Natural killer cell (primary cell): ENCODE measurements at regions not wholly inside any gene's neighbourhood (a gene's known extent, or its start where the extent isn't known, plus 50 kb on each side); places are given as distances from the start of the nearest gene placed in this dataset.
A peak's percentile ranks its signal among the peaks of the same experiment; 100 is the strongest.

ENCODE experiments used
- ATAC-seq, 3 donors: fragments of 150-1000 bp in 2 of 3; fragments of 200-7000 bp in 1 of 3; cut with Tn5 transposase; 1 replicate in 1 of 3; 2 replicates in 2 of 3; pipeline ENCODE4 v1.10.0; 2021; ENCODE audit warnings: mild to moderate bottlenecking in 2 of 3, moderate library complexity in 2 of 3
- DNase-seq, 2 donors: peaks; one replicate each; pipeline versions ENCODE4 v3.0.0 to v3.0.0-alpha.2; 2013 to 2021; ENCODE audit warnings: mixed read lengths in 1 of 2
- H3K27ac ChIP-seq: one replicate; pipeline ENCODE4 v1.5.1; 2013; ENCODE audit warnings: mild to moderate bottlenecking, low read length
- H3K27me3 ChIP-seq: one replicate; pipeline ENCODE4 v1.6.1; 2013; ENCODE audit warnings: low read length; ENCODE audit not compliant: control insufficient read depth, insufficient read depth
- H3K36me3 ChIP-seq: one replicate; pipeline ENCODE4 v1.6.1; 2013; ENCODE audit warnings: low read length; ENCODE audit not compliant: control insufficient read depth, insufficient read depth
- H3K4me1 ChIP-seq: one replicate; pipeline ENCODE4 v1.6.1; 2013; ENCODE audit warnings: low read length; ENCODE audit not compliant: control insufficient read depth, insufficient read depth
- H3K4me3 ChIP-seq: one replicate; pipeline ENCODE4 v1.5.1; 2013; ENCODE audit warnings: low read length
- H3K9me3 ChIP-seq: one replicate; pipeline ENCODE4 v1.6.1; 2013; ENCODE audit warnings: low read length; ENCODE audit not compliant: control insufficient read depth, insufficient read depth
- H3K27ac Mint-ChIP-seq, 2 donors: one replicate each; pipeline ENCODE4 v1.8.0; 2022; ENCODE audit warnings: mild to moderate bottlenecking in 2 of 2, mixed read lengths in 2 of 2, moderate library complexity in 1 of 2
- H3K27me3 Mint-ChIP-seq, 2 donors: one replicate each; pipeline ENCODE4 v1.8.0; 2022; ENCODE audit warnings: low read depth in 2 of 2, mixed read lengths in 2 of 2
- H3K36me3 Mint-ChIP-seq: one replicate; pipeline ENCODE4 v1.8.0; 2022; ENCODE audit warnings: mixed read lengths
- H3K4me1 Mint-ChIP-seq, 2 donors: one replicate each; pipeline ENCODE4 v1.8.0; 2022; ENCODE audit warnings: mixed read lengths in 2 of 2
- H3K4me3 Mint-ChIP-seq: one replicate; pipeline ENCODE4 v1.8.0; 2022; ENCODE audit warnings: mild to moderate bottlenecking, moderate library complexity, mixed read lengths
- H3K9me3 Mint-ChIP-seq, 2 donors: one replicate each; pipeline ENCODE4 v1.8.0; 2022; ENCODE audit warnings: mixed read lengths in 2 of 2
- WGBS: methylation state at CpG from one replicate; pipeline ENCODE4 v1.1.7; 2013; ENCODE audit warnings: missing lambda C conversion rate; ENCODE audit not compliant: insufficient coverage; 5-methylcytosine and 5-hydroxymethylcytosine counted together
- intact Hi-C: fragments of 100-400 bp; cut with micrococcal nuclease; formaldehyde crosslinking; loops from one replicate; pipeline ENCODE4 v1.14.2; 2022
- TF ChIP-seq, protein P1 (sequence below): fragments of 200-600 bp; IDR thresholded peaks from one replicate; pipeline ENCODE4 v1.8.0; 2022; ENCODE audit warnings: antibody characterized with exemption

DNA sequence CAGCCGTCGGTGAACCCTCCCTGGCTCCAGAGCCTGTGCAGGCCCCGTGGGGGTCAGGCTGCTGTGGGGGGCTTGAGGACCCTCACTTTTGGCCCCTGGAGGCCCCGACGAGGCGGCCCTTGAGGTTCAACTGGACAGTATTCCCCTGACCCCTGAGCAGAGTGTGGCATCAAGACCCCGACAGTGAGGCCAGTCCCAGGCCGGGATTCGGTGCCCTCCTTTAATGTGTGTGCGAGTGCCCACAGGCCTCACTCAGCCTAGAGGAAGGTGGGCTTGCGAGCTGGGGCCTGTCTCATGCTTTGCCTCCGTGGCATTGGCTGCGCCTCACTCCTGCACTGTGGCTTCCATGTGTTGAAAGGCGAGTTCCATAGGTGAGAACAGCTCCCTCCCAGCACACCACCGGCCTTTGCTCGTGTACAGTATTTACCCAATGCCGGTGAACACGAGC, 94.5 kb downstream of the METRNL start:
- ATAC-seq (no peak), DNase-seq (peak in 1 of 2 donors; percentile 12)
- H3K4me1 Mint-ChIP-seq: peaks cover 4 to 9% of the 10 kb centered on the region in 2 donors
- no peaks in the 10 kb centered on the region for H3K9me3 ChIP-seq
- intact Hi-C loops: no loop called here
- peaks cover 9 to 10% of the 10 kb centered on the region in 2 donors for H3K27me3 Mint-ChIP-seq
- 92% methylated on average over 18 of the region's 18 CpGs for WGBS
- H3K36me3 ChIP-seq: no peaks in the 10 kb centered on the region
- H3K4me1 ChIP-seq: no peaks in the 10 kb centered on the region
- H3K4me3 Mint-ChIP-seq: no peak overlapping the region
- H3K27ac ChIP-seq: no peak overlapping the region
- no peaks in the 10 kb centered on the region for H3K36me3 Mint-ChIP-seq
- no peaks in the 10 kb centered on the region for H3K9me3 Mint-ChIP-seq
- H3K4me3 ChIP-seq: no peak overlapping the region
- no peak overlapping the region for H3K27ac Mint-ChIP-seq
- TF ChIP-seq, protein P1, sequence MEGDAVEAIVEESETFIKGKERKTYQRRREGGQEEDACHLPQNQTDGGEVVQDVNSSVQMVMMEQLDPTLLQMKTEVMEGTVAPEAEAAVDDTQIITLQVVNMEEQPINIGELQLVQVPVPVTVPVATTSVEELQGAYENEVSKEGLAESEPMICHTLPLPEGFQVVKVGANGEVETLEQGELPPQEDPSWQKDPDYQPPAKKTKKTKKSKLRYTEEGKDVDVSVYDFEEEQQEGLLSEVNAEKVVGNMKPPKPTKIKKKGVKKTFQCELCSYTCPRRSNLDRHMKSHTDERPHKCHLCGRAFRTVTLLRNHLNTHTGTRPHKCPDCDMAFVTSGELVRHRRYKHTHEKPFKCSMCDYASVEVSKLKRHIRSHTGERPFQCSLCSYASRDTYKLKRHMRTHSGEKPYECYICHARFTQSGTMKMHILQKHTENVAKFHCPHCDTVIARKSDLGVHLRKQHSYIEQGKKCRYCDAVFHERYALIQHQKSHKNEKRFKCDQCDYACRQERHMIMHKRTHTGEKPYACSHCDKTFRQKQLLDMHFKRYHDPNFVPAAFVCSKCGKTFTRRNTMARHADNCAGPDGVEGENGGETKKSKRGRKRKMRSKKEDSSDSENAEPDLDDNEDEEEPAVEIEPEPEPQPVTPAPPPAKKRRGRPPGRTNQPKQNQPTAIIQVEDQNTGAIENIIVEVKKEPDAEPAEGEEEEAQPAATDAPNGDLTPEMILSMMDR: no peak
- no peaks in the 10 kb centered on the region for H3K27me3 ChIP-seq

DNA sequence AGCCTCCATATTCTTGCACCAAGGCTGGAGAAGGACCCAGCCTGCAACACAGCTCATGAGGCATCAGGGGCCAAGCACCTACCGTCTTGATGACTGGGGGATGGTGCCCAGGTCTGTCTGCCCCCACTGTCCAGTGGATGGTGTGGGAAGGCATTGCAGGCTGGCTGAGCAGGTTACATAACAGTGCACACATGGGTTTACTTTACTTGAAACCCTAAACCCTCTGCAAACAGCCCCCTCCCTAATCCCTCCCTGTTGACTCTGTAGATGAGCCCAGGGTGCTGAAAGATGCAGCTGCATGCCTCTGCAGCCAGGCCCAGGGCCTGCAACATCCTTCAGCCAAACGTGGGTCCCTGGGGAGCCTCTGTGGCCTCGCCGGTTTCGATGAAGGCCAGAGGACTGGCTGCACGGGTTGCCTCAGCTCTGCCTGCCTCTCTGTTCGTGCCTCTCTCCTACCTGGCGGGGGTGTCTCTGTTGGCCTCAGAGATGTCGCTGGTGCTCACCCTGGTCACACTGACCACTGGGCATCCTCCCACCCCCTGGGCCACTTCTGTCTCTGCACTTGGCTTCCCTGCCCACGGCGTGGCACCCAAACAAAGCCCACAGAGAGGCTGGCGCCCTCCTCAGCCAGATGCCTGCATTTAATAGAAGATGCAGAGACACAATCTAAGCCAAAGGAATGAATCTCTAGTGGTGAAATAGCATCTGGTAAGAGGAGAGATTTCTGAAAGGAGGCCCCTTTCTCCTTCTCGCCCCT, 95.1 kb downstream of the METRNL start:
- Histone ChIP-seq H3K4me1 (no peaks in the 10 kb centered on the region), H3K9me3 (no peaks in the 10 kb centered on the region), H3K4me3 (no peak overlapping the region), H3K27me3 (no peaks in the 10 kb centered on the region), H3K36me3 (no peaks in the 10 kb centered on the region), H3K27ac (no peak overlapping the region)
- WGBS: 80% methylated on average over 13 of the region's 13 CpGs
- Mint-ChIP-seq H3K9me3 (no peaks in the 10 kb centered on the region), H3K27me3 (peaks cover 7 to 9% of the 10 kb centered on the region in 2 donors), H3K4me1 (peaks cover 4 to 9% of the 10 kb centered on the region in 2 donors), H3K27ac (no peak overlapping the region), H3K36me3 (no peaks in the 10 kb centered on the region), H3K4me3 (no peak overlapping the region)
- DNase-seq: peak in 1 of 2 donors; percentile 13
- TF ChIP-seq, protein P1: no peak
- intact Hi-C loops: no loop called here
- ATAC-seq: no peak

DNA sequence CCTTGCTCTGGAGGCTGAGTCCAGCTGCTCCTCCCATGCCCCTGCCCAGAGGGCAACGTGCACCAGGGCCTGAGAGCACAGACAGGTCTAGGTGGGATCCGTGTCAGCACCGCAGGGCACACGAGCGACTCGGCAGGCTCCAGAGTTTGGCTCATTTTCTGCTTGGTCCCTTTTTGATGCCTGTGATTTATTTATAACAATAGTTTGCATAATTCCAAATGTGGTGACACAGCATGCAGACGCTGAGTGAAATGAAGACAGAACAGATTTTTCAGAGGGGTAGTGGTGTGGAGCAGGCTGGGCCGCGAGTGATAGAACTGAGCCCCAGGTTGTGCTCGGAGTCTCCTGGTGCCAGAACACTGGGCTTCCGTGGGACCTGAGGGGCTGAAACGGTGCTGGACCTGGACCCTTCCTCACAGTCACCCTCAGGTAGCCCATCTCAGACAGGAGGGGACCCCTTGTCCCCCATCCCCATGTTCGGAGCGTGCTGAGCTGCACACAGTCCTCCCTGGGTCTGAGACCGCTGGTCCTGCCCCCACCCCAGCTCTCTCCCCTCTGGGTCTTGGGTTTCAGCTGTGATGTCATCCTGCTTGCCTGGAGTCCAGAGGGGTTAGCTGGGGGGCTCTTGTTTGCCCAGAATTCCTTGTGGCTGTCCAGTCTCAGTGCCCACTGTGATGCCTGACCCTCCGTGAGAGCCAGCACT, 95.9 kb downstream of the METRNL start:
- TF ChIP-seq, protein P1: no peak
- H3K9me3 ChIP-seq: no peaks in the 10 kb centered on the region
- H3K4me3 ChIP-seq: no peak overlapping the region
- DNase-seq (peak in 1 of 2 donors; percentile 11), ATAC-seq (no peak)
- H3K4me3 Mint-ChIP-seq: no peak overlapping the region
- WGBS: 83% methylated on average over 16 of the region's 16 CpGs
- no peak overlapping the region for H3K27ac Mint-ChIP-seq
- peaks cover 0 to 5% of the 10 kb centered on the region in 2 donors for H3K27me3 Mint-ChIP-seq
- no peaks in the 10 kb centered on the region for H3K27me3 ChIP-seq
- H3K4me1 ChIP-seq: no peaks in the 10 kb centered on the region
- no peaks in the 10 kb centered on the region for H3K9me3 Mint-ChIP-seq
- no peaks in the 10 kb centered on the region for H3K36me3 Mint-ChIP-seq
- H3K36me3 ChIP-seq: no peaks in the 10 kb centered on the region
- intact Hi-C loops: no loop called here
- no peak overlapping the region for H3K27ac ChIP-seq
- H3K4me1 Mint-ChIP-seq: peaks cover under 1 to 9% of the 10 kb centered on the region in 2 donors
